ENCODE measurements at regions not wholly inside any gene's neighbourhood (a gene's known extent, or its start where the extent isn't known, plus 50 kb on each side); places are given as distances from the start of the nearest gene placed in this dataset.

- DNase-seq (ENCODE audit: low spot score): no peak
These were observed 592.7 kb downstream of the EPHA7 start for GRCh38 chr6:92826633-92827032.

DNA sequence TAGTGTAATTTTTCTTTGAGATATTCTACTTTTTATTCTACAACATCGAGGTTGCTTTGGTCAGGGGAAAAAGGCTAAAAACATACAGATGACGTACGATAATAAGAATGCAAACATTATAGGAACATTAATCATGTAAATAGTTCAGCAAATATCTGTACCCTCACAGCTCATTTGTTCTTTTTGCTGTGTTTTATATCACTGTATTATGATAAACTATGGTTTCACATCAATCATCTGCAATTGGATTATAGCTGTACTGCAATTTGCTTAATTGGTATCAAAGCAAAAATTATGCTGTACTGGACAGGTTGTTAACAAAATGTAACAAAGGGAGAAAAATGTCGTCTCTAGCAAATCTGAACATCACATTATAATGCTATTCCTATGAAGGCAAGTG is 597.1 kb downstream of the EPHA7 start:
- DNase-seq (ENCODE audit: low spot score): no peak

GRCh38 chr6:92820601-92821000 is 598.8 kb downstream of the EPHA7 start:
- no peak for DNase-seq (ENCODE audit: low spot score)

DNA sequence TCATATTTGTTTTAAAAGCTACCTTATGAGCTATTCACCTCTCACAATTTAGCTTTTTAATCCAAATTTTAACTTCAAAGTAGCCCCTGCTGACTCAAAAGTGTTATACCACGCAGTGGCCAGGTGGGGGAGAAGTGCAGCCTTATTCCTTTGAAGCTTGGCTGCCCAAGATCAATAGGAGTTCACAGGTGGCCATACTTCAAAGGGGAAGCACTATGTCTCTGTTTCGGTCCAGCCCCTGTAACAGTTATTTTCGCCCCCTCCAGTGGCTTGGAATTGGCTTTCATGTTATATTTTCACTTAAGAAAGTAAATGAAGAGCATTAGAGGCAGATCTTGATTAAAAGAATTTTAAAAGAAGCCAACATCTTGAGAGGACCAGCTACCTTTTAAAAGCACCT is 608.4 kb downstream of the EPHA7 start:
- DNase-seq (ENCODE audit: low spot score): peak; percentile 64

DNA sequence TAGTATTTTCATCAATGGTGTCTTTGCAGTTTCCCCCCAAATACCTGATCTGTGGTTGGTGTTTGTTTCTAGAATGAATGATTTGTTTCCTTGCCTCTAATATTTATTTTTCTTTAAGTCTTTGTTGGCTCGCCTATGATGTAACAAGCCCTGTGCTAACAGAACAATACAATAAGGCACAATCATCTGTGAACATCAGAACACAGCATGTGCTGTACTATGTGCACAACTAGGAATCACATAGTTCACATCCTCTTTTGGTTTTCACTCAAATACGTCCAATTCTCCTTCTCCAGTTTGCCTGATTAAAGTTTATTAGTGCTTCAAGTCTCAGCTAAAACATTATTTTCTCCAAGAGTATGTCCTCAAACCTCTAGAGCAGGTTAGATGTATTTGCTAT is 613.1 kb downstream of the EPHA7 start:
- no peak for DNase-seq (ENCODE audit: low spot score)

- DNase-seq (ENCODE audit: low spot score): no peak
These were observed 628.0 kb downstream of the EPHA7 start for GRCh38 chr6:92791403-92791802.

DNA sequence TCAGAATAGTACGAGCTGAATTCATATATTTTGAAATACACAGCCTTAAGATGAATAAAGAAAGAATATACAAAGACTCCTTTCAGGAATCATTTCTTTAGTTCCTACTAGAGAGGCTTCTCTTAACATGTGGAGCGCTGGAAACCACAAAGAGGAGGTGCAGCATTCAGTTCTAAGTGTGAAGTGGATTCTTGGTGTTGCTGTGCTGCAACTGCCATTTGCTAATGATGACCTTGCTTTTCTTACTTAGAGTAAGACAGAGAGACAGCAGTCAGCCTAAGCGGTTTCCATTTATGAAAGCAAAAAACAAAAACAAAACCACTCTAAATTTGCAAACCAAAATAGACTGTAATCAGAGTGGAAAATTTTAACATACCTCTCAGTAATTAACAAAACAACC is 629.0 kb downstream of the EPHA7 start:
- DNase-seq (ENCODE audit: low spot score): no peak

- no peak for DNase-seq (ENCODE audit: low spot score)
These were observed 635.1 kb downstream of the EPHA7 start for GRCh38 chr6:92784235-92784634.

GRCh38 chr6:92779746-92780145 is 639.6 kb downstream of the EPHA7 start:
- no peak for DNase-seq (ENCODE audit: low spot score)

DNA sequence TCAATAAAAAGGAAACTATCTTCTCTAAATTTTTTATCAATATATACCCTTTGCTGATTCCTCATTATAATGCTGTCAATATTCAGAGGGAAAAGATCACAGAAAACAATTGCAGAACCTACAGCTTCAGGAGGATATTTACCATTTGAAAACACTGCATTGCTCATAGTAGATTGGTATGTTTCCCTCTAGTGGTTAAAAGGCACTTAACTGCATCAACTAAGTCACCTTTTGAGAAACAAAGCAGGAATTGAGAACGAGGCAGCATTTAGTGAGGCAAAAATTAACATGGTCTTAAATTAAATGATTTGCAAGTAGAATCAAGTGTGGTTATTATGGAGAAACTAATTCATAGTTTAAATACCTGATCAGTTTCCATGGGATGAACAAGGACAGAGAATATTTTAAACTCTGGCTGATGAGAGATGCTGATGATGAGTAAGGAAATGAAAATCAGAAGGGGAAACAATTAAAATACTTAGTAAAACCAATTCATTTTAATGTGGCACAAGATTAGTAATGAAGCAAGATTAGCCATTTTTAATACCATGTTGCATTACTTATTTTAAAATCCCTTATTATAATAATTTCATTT is 642.1 kb downstream of the EPHA7 start:
- no peak for DNase-seq (ENCODE audit: low spot score)

- DNase-seq (ENCODE audit: low spot score): no peak
These were observed 648.8 kb downstream of the EPHA7 start for GRCh38 chr6:92770540-92770939.

DNA sequence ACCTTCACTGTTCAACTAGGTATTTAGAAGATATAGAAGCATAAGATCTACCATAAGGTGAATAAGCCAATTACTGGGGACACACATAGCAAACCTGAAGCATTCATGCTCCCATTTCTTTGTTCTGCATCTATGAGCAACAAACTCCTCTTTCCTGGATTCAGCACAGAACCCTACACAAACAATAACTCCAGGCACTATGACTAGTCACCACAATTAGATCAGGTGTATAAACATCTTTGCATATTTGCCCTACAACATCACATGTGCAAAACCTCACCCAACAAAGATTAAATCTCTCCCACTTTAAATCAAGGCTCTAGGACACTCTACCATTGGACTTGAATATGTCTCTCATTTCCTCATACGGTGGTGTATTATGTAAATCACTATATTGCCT is 652.3 kb downstream of the EPHA7 start:
- DNase-seq (ENCODE audit: low spot score): no peak

DNA sequence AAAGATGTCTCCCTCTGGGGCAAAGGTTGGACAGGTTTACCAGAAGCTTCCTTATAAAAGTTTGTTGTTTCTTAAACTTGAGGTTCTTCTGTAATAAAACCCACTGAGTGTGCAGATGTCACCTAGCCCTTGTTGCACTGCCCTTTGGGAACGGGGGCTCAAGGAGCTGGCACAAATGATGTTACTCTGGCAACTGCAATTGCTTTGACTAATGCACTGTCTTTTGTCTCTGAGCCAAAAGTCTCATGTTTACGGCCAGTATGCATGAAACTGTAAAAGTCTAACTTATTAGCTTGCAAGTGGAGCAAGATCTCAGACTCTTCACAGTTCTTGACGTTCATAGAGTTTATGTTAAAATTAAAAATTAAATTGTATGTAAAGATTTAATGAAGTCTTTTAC is 655.7 kb downstream of the EPHA7 start:
- DNase-seq (ENCODE audit: low spot score): no peak

GRCh38 chr6:92763274-92763584 is 656.1 kb downstream of the EPHA7 start:
- no peak for DNase-seq (ENCODE audit: low spot score)

DNA sequence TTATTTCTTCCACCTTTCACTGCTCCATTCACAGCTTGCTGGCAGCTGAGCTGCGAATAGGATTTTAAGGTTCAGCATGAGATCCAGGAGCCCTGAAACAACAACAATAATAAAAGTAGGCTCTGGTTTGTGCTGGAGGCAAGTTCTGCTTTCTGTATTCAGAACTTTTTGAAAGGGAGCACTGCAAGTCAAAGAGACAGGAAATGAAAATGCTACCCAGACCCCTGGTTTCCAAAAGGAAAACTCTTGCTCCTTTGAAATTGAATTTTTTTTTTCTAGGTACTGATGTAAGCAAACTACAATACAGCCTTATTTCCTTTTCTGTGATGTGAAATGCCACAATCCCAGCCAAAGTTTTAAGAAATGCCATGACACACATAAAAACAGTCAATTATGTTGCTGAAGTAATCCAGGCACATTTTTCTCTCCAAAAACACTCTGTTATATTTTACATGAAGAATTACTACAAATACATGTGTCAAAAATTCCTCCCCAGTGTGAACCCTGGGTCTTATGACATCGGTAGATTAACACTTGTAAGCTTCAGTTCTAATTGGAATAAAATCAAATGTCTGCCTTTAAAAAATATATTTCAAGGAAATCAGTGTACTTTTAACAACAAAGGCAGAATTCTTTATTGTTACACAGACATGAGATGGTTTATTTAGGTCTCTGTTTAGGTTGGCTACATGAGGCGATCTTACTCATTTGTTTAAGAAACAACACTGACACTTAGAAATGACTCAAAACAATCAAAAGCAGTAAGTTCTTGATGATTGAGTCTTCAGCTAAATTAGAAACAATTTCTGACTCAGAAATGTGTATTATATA is 656.7 kb downstream of the EPHA7 start:
- no peak for DNase-seq (ENCODE audit: low spot score)

GRCh38 chr6:92759178-92759577 is 660.2 kb downstream of the EPHA7 start:
- no peak for DNase-seq (ENCODE audit: low spot score)

DNA sequence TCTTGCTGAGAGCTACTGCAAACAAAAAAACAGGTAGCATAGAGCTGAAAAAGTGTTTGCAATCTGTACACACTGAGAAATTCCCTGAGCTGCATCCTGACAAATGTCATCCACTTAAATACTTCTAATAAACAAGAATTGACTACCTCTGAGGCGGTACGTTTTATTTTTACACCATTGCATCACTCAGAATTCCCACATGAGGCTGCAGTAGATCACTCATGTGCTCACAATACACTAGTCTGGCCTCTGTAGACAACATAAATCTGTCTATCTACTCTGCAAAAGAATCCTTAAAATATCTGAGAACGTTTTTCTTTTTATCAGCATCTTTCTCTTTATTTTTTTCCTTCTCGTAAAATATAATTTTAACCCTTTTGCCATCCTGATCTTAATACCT is 661.4 kb downstream of the EPHA7 start:
- no peak for DNase-seq (ENCODE audit: low spot score)

GRCh38 chr6:92756912-92757311 is 662.4 kb downstream of the EPHA7 start:
- DNase-seq (ENCODE audit: low spot score): no peak

- DNase-seq (ENCODE audit: low spot score): no peak
These were observed 665.4 kb downstream of the EPHA7 start for GRCh38 chr6:92753956-92754355.

DNA sequence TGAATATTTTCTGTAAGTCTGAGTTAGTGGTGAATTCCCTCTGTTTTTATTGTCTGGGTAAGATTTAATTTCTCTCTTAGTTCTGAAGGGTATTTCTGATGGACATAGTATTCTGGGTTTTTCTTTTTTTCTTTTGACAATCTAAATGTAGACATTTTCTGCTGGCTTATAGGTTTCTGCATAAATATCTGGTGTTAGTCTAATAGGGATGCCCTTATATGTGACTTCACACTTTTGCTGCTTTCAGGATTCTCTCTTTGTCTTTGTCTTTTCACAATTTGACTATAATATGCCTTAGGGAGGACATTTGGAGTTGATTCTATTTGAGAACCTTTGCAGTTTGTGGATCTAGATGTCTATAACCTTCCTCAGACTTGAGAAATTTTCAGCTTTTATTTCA is 667.2 kb downstream of the EPHA7 start:
- no peak for DNase-seq (ENCODE audit: low spot score)

- no peak for DNase-seq (ENCODE audit: low spot score)
These were observed 671.2 kb downstream of the EPHA7 start for GRCh38 chr6:92748131-92748530.

DNA sequence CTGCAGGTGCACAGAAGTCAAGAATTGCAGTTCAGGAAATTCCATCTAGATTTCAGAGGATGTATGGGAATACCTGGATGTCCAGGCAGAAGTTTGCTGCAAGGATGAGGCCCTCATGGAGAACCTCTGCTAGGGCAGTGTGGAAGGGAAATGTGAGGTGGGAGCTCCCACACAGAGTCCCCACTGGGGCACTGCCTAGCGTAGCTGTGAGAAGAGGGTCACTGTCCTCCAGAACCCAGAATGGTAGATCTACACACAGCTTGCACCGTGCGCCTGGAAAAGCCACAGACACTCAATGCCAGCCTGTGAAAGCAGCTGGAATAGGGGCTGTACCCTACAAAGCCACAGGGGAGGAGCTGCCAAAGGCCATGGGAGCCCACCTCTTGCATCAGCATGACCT is 681.4 kb downstream of the EPHA7 start:
- no peak for DNase-seq (ENCODE audit: low spot score)

DNA sequence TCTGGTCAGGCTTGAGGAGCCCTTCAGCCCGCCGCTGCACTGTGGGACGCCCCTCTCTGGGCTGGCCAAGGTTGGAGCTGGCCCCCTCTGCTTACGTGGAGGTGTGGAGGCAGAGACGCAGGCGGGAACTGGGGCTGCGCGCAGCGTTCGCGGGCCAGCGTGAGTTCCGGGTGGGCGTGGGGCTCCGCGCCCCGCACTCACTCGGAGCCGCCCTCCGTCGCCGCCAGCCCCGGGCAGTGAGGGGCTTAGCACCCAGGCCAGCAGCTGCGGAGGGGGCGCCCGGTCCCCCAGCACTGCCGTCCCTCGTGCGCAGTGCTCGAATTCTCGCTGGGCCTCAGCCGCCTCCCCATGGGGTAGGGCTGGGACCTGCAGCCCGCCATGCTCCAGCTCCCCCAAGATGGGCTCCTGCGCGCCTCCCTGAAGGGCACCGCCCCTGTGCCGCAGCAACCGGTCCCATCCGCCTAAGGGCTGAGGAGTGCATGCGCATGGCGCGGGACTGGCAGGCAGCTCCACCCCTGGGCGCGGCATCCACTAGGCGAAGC is 695.9 kb downstream of the EPHA7 start:
- no peak for DNase-seq (ENCODE audit: low spot score)

- no peak for DNase-seq (ENCODE audit: low spot score)
These were observed 699.6 kb downstream of the EPHA7 start for GRCh38 chr6:92719773-92720172.

All from ecto neural progenitor cell (in vitro differentiated cells).